ENCODE measurements at regions not wholly inside any gene's neighbourhood (a gene's known extent, or its start where the extent isn't known, plus 50 kb on each side); places are given as distances from the start of the nearest gene placed in this dataset.
A peak's percentile ranks its signal among the peaks of the same experiment; 100 is the strongest.

DNA sequence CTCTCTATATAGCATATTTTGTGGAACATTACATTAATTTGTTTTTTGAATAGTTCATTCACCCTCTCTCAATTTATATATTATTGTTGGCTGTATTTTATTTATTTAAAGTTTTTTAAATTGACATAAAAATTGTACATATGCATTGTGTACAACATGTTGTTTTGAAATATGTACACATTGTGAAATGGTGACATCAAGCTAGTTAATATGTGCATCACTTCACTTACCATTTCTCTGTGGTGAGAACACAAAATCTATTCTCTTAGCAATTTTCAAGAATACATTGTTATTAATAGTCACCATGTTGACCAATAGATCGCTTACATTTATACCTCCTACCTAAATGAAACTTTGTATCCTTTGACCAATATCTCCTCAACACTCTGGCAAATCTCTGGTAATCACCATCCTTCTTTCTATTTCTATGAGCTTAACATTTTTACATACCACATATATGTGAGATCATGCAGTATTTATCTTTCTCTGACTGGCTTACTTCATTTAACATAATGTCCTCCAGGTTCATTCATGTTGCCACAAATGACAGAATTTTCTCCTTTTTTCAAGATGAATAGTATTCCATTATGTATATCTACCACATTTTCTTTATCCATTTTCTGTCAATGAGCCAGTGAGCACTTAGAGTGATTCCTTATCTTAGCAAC is 180.9 kb upstream of the DEPDC1 start:
- CTCF ChIA-PET: interaction anchor here (0.6 kb wide), 1 partner anchor 733 kb away, joined by 3 read pairs; no protein-coding TSS in a partner anchor
- POLR2A ChIA-PET (ENCODE audit: low non-redundant PET): no interaction called here
- TF ChIP-seq, protein P1, sequence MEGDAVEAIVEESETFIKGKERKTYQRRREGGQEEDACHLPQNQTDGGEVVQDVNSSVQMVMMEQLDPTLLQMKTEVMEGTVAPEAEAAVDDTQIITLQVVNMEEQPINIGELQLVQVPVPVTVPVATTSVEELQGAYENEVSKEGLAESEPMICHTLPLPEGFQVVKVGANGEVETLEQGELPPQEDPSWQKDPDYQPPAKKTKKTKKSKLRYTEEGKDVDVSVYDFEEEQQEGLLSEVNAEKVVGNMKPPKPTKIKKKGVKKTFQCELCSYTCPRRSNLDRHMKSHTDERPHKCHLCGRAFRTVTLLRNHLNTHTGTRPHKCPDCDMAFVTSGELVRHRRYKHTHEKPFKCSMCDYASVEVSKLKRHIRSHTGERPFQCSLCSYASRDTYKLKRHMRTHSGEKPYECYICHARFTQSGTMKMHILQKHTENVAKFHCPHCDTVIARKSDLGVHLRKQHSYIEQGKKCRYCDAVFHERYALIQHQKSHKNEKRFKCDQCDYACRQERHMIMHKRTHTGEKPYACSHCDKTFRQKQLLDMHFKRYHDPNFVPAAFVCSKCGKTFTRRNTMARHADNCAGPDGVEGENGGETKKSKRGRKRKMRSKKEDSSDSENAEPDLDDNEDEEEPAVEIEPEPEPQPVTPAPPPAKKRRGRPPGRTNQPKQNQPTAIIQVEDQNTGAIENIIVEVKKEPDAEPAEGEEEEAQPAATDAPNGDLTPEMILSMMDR (conservative IDR thresholded peaks at IDR 0.05; ENCODE audit: low read depth): no peak
- H3K27ac ChIP-seq: no peak overlapping the region
- DNase-seq (ENCODE audit: low spot score): no peak

- POLR2A ChIA-PET (ENCODE audit: low non-redundant PET): no interaction called here
- TF ChIP-seq, protein P1 (conservative IDR thresholded peaks at IDR 0.05; ENCODE audit: low read depth): no peak
- DNase-seq (ENCODE audit: low spot score): no peak
- CTCF ChIA-PET: interaction anchor here (0.7 kb wide), 1 partner anchor 26 kb away, joined by 4 read pairs; no protein-coding TSS in a partner anchor
- H3K27ac ChIP-seq: no peak overlapping the region
Measured at GRCh38 chr1:68696221-68696620, 199.3 kb upstream of the DEPDC1 start.

DNA sequence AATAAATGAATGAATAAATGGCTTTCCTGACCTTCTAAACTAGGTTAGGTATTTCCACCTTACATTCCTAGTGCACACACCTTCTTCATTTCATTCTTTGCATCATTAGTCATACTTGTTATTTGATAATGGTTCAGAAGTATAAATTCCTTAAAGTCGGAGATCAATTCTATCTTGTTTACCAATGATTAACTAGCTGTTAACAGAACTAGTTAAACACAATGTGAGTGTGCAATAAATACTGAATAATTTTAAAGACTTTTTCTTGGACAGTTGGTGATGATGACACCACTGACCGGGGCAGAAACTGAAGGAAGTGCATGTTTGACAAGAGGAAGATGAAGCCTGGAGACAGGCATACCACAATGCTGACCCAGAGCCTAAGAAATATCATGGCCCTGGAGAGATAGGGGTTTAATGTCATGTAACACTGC is 207.1 kb upstream of the DEPDC1 start:
- ChIA-PET CTCF (interaction anchor here (0.6 kb wide), 1 partner anchor 100 kb away, joined by 3 read pairs; no protein-coding TSS in a partner anchor), POLR2A (ENCODE audit: low non-redundant PET) (no interaction called here)
- TF ChIP-seq, protein P1 (conservative IDR thresholded peaks at IDR 0.05; ENCODE audit: low read depth): no peak

DNA sequence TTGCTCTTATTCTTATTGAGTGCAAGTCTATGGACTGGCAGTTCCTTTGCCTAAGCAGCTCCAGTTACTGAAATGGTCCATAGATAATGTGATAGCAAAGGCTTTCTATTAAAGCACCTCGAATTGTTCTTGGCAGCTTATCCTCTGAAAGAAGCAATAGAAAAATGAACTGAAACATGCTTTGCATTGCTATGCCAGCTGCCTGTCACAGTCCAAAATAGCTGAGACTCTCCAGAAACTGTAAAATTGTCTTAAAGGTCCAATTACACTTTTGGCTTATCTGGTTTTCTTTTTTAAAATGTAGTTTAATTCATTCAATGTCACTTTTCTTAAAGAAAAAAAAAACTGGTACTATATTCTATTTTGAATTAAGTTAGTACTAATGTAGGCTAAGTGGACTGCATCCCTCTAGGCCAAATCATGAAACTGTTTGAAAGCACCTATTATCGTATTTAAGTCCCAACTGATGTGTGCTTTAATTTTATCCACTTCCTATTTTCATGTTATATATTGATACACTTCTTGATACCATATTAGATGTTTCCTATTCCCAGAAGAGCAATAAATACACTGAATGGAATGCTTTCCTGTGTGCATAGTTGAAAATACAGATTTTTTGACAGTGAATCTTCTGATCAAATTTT is 208.0 kb upstream of the DEPDC1 start:
- no peak overlapping the region for H3K27ac ChIP-seq
- DNase-seq (ENCODE audit: low spot score): no peak
- ChIA-PET POLR2A (ENCODE audit: low non-redundant PET) (no interaction called here), CTCF (no interaction called here)
- TF ChIP-seq, protein P1 (conservative IDR thresholded peaks at IDR 0.05; ENCODE audit: low read depth): no peak

More for the DNA sequence above, 207.1 kb upstream of the DEPDC1 start:
- DNase-seq (ENCODE audit: low spot score): peak; percentile 50
- no peak overlapping the region for H3K27ac ChIP-seq

DNA sequence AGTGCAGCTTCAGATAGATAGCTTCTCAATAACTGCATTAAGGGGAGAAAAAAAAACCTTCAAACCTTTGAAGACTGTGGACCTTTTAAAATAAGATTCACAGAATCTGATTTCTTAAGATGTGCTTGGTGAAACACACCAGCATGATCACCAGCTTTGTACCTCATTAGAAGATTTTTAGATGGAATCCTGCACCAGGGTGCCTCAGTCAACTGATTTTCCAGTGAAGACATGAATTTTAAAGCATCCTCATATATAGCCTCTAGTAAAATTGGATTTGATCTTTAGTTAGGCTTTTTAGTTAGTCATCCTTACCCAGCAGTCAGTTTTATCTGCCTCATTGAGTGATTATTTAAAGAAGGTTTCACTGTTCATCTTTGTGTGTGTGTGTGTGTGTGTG is 208.6 kb upstream of the DEPDC1 start:
- ChIA-PET CTCF (no interaction called here), POLR2A (ENCODE audit: low non-redundant PET) (no interaction called here)
- TF ChIP-seq, protein P1 (conservative IDR thresholded peaks at IDR 0.05; ENCODE audit: low read depth): no peak
- no peak for DNase-seq (ENCODE audit: low spot score)
- H3K27ac ChIP-seq: no peak overlapping the region

DNA sequence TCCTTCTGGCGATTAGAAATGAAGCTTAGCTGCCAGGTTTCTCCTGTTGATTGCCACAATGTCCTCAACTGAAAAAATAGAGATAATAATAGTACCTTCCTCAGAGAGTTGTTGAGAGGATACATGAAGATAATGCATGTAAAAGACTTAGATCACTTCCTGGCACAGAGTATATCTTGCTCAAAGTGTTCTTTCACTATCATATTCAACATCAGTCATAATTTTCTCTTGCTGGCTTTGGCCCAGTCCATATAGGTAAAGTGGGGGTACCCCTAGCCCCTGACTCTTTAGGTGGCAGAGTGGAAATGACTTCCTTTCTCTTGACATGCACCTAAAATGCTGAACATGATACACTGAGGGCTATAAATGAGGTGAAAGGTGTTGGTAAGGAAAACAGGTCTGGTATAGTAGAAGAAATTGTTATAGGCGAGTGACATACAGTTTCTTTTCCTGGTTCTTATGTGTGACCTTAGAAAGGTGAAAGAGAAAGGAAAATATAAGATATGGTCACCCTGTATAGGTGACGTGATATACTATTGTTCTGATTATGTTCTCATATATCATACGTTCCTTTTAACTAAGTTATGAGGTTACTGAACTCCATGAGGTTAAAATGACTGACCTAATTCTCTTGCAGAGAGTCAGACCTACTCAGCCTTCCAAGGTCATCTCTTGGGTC is 209.9 kb upstream of the DEPDC1 start:
- POLR2A ChIA-PET (ENCODE audit: low non-redundant PET): no interaction called here
- CTCF ChIA-PET: no interaction called here
- no peak overlapping the region for H3K27ac ChIP-seq
- TF ChIP-seq, protein P1 (conservative IDR thresholded peaks at IDR 0.05; ENCODE audit: low read depth): no peak
- no peak for DNase-seq (ENCODE audit: low spot score)

Data from RWPE1 (cell line).